CD4-positive, alpha-beta T cell treated with Interleukin-17A for 1 hour (primary cell): ENCODE measurements at regions not wholly inside any gene's neighbourhood (a gene's known extent, or its start where the extent isn't known, plus 50 kb on each side); places are given as distances from the start of the nearest gene placed in this dataset.

Experiments
- DNase-seq: peaks from one replicate; pipeline ENCODE4 v3.0.0-alpha.2; 2020

GRCh38 chr2:71277536-71278103 is 50.7 kb upstream of the PAIP2B start:
- peak; percentile 14 for DNase-seq

GRCh38 chr2:71277147-71277475 is 50.2 kb upstream of the PAIP2B start:
- no peak for DNase-seq

GRCh38 chr2:71276311-71277146 is 49.6 kb upstream of the PAIP2B start:
- DNase-seq, result peak; percentile 81
